SK-N-SH treated with all-trans-retinoic acid at 6 μM for 48 hours (cell line): ENCODE measurements at regions not wholly inside any gene's neighbourhood (a gene's known extent, or its start where the extent isn't known, plus 50 kb on each side); places are given as distances from the start of the nearest gene placed in this dataset.

Experiments used
- ARNTL ChIP-seq: fragments of 450-650 bp; formaldehyde crosslinking; IDR thresholded peaks from 2 replicates; pipeline ENCODE4 v1.5.0; 2020; ENCODE audit warnings: low read depth, mild to moderate bottlenecking, moderate library complexity, borderline replicate concordance
- ISL1 ChIP-seq: fragments of 250-450 bp; sonication (Bioruptor Pico); IDR thresholded peaks from 2 replicates; pipeline ENCODE4 v2.1.2; 2022; ENCODE audit warnings: mild to moderate bottlenecking, moderate library complexity
- TCF4 ChIP-seq: fragments of 250-450 bp; sonication (Bioruptor Pico); IDR thresholded peaks from 2 replicates; pipeline ENCODE4 v1.8.0; 2021; ENCODE audit warnings: mild to moderate bottlenecking, moderate library complexity, borderline replicate concordance
- ZNF565 ChIP-seq: fragments of 450-650 bp; formaldehyde crosslinking; conservative IDR thresholded peaks from 2 replicates; pipeline ENCODE4 v1.5.0; 2020; ENCODE audit warnings: low read depth, mild to moderate bottlenecking, moderate library complexity
- ZNF8 ChIP-seq: fragments of 450-650 bp; formaldehyde crosslinking; IDR thresholded peaks from 2 replicates; pipeline ENCODE4 v1.5.0; 2020; ENCODE audit warnings: mild to moderate bottlenecking, moderate library complexity
- TF ChIP-seq, protein P1 (sequence below): fragments of 250-450 bp; sonication (Bioruptor Pico); IDR thresholded peaks from 2 replicates; pipeline ENCODE4 v1.5.1; 2020; ENCODE audit warnings: low read depth, mild to moderate bottlenecking, moderate library complexity
- TF ChIP-seq, protein P2 (sequence below): fragments of 250-450 bp; sonication (Bioruptor Pico); IDR thresholded peaks from 2 replicates; pipeline ENCODE4 v1.8.0; 2020; ENCODE audit warnings: mild to moderate bottlenecking, moderate library complexity, borderline replicate concordance
- TF ChIP-seq, protein P3 (sequence below): fragments of 250-450 bp; sonication (Bioruptor Pico); IDR thresholded peaks from 2 replicates; pipeline ENCODE4 v1.5.0; 2020; ENCODE audit warnings: mild to moderate bottlenecking, moderate library complexity

DNA sequence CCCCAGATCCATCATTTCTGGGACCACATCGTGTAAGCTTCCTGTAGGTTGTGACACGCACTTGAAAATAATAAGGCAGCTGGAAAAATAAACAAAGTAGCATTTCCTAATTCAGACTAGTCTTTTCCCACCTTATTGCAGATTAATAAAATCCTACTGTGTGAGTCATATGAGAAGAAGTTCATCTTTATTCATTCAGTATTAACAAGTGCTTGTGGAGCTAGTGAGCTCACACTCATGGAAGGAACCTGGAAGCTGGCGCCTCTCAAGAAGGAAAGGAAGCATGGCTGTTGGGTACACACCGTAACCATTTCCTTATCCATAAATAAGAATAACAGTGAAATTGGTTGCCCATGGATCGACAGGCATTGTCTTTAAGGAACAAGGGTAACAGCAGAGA is 152.6 kb upstream of the PFKP start:
- TF ChIP-seq, protein P1, sequence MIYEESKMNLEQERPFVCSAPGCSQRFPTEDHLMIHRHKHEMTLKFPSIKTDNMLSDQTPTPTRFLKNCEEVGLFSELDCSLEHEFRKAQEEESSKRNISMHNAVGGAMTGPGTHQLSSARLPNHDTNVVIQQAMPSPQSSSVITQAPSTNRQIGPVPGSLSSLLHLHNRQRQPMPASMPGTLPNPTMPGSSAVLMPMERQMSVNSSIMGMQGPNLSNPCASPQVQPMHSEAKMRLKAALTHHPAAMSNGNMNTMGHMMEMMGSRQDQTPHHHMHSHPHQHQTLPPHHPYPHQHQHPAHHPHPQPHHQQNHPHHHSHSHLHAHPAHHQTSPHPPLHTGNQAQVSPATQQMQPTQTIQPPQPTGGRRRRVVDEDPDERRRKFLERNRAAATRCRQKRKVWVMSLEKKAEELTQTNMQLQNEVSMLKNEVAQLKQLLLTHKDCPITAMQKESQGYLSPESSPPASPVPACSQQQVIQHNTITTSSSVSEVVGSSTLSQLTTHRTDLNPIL (CRISPR knock-in tag) = no peak
- TF ChIP-seq TCF4 (CRISPR knock-in tag) (no peak), ISL1 (CRISPR knock-in tag) (no peak), ZNF565 (CRISPR knock-in tag) (no peak), ZNF8 (no peak), ARNTL (no peak)
- TF ChIP-seq, protein P2, sequence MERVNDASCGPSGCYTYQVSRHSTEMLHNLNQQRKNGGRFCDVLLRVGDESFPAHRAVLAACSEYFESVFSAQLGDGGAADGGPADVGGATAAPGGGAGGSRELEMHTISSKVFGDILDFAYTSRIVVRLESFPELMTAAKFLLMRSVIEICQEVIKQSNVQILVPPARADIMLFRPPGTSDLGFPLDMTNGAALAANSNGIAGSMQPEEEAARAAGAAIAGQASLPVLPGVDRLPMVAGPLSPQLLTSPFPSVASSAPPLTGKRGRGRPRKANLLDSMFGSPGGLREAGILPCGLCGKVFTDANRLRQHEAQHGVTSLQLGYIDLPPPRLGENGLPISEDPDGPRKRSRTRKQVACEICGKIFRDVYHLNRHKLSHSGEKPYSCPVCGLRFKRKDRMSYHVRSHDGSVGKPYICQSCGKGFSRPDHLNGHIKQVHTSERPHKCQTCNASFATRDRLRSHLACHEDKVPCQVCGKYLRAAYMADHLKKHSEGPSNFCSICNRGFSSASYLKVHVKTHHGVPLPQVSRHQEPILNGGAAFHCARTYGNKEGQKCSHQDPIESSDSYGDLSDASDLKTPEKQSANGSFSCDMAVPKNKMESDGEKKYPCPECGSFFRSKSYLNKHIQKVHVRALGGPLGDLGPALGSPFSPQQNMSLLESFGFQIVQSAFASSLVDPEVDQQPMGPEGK (CRISPR knock-in tag) = no peak
- TF ChIP-seq, protein P3, sequence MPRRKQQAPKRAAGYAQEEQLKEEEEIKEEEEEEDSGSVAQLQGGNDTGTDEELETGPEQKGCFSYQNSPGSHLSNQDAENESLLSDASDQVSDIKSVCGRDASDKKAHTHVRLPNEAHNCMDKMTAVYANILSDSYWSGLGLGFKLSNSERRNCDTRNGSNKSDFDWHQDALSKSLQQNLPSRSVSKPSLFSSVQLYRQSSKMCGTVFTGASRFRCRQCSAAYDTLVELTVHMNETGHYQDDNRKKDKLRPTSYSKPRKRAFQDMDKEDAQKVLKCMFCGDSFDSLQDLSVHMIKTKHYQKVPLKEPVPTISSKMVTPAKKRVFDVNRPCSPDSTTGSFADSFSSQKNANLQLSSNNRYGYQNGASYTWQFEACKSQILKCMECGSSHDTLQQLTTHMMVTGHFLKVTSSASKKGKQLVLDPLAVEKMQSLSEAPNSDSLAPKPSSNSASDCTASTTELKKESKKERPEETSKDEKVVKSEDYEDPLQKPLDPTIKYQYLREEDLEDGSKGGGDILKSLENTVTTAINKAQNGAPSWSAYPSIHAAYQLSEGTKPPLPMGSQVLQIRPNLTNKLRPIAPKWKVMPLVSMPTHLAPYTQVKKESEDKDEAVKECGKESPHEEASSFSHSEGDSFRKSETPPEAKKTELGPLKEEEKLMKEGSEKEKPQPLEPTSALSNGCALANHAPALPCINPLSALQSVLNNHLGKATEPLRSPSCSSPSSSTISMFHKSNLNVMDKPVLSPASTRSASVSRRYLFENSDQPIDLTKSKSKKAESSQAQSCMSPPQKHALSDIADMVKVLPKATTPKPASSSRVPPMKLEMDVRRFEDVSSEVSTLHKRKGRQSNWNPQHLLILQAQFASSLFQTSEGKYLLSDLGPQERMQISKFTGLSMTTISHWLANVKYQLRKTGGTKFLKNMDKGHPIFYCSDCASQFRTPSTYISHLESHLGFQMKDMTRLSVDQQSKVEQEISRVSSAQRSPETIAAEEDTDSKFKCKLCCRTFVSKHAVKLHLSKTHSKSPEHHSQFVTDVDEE (CRISPR knock-in tag) = no peak
